ENCODE measurements at regions not wholly inside any gene's neighbourhood (a gene's known extent, or its start where the extent isn't known, plus 50 kb on each side); places are given as distances from the start of the nearest gene placed in this dataset.
"Not testable (repeated sequence)": the region's sequence is repeated elsewhere in the genome, so short reads cannot be mapped to it uniquely, and the experiment has no call there.

- Mint-ChIP-seq H3K36me3 (ENCODE audit: low read depth) (no peaks in the 10 kb centered on the region), H3K9me3 (peaks cover 31% of the 10 kb centered on the region), H3K27me3 (ENCODE audit: low read depth, poor library complexity) (peaks cover 48% of the 10 kb centered on the region), H3K4me3 (no peak overlapping the region), H3K27ac (no peak overlapping the region), H3K4me1 (no peaks in the 10 kb centered on the region)
- no peak for TF ChIP-seq CTCF (IDR thresholded peaks at IDR 0.05)
- no peak for DNase-seq
Observed at GRCh38 chr9:34862836-34863235, 95.2 kb upstream of the PHF24 start.

GRCh38 chr9:34862043-34862442 lies 96.0 kb upstream of the PHF24 start:
- Mint-ChIP-seq H3K4me1 (no peaks in the 10 kb centered on the region), H3K36me3 (ENCODE audit: low read depth) (no peaks in the 10 kb centered on the region), H3K27ac (no peak overlapping the region), H3K27me3 (ENCODE audit: low read depth, poor library complexity) (peaks cover 44% of the 10 kb centered on the region), H3K4me3 (no peak overlapping the region), H3K9me3 (peaks cover 36% of the 10 kb centered on the region)
- no peak for TF ChIP-seq CTCF (IDR thresholded peaks at IDR 0.05)
- DNase-seq, result no peak

- not testable (repeated sequence) for DNase-seq; H3K36me3 Mint-ChIP-seq (ENCODE audit: low read depth); H3K4me3 Mint-ChIP-seq; H3K4me1 Mint-ChIP-seq; H3K27ac Mint-ChIP-seq
- H3K27me3 Mint-ChIP-seq (ENCODE audit: low read depth, poor library complexity), result peaks cover 12% of the 10 kb centered on the region
- H3K9me3 Mint-ChIP-seq, result peaks cover 44% of the 10 kb centered on the region
Observed at GRCh38 chr9:34855016-34855415, 103.1 kb upstream of the PHF24 start.

- no peak for TF ChIP-seq CTCF (IDR thresholded peaks at IDR 0.05)
- no peaks in the 10 kb centered on the region for H3K36me3 Mint-ChIP-seq (ENCODE audit: low read depth)
- H3K9me3 Mint-ChIP-seq, result no peaks in the 10 kb centered on the region
- peaks cover 19% of the 10 kb centered on the region for H3K27me3 Mint-ChIP-seq (ENCODE audit: low read depth, poor library complexity)
- H3K27ac Mint-ChIP-seq, result no peak overlapping the region
- no peak for DNase-seq
- H3K4me1 Mint-ChIP-seq, result no peaks in the 10 kb centered on the region
- no peak overlapping the region for H3K4me3 Mint-ChIP-seq
Observed at GRCh38 chr9:34830068-34830467, 120.1 kb upstream of the CCL21 start.

- Mint-ChIP-seq H3K9me3 (no peaks in the 10 kb centered on the region), H3K27me3 (ENCODE audit: low read depth, poor library complexity) (peaks cover 28% of the 10 kb centered on the region), H3K4me1 (no peaks in the 10 kb centered on the region), H3K27ac (no peak overlapping the region), H3K4me3 (no peak overlapping the region), H3K36me3 (ENCODE audit: low read depth) (no peaks in the 10 kb centered on the region)
- DNase-seq, result no peak
- no peak for TF ChIP-seq CTCF (IDR thresholded peaks at IDR 0.05)
Observed at GRCh38 chr9:34826999-34827538, 117.1 kb upstream of the CCL21 start.

- Mint-ChIP-seq H3K4me3 (no peak overlapping the region), H3K9me3 (peaks cover 7% of the 10 kb centered on the region), H3K27ac (no peak overlapping the region), H3K27me3 (ENCODE audit: low read depth, poor library complexity) (peaks cover 26% of the 10 kb centered on the region), H3K36me3 (ENCODE audit: low read depth) (no peaks in the 10 kb centered on the region), H3K4me1 (no peaks in the 10 kb centered on the region)
- no peak for DNase-seq
- no peak for TF ChIP-seq CTCF (IDR thresholded peaks at IDR 0.05)
Observed at GRCh38 chr9:34825775-34826174, 115.8 kb upstream of the CCL21 start.
